Spleen (tissue), 11 donors: ENCODE measurements at regions not wholly inside any gene's neighbourhood (a gene's known extent, or its start where the extent isn't known, plus 50 kb on each side); places are given as distances from the start of the nearest gene placed in this dataset.

Source experiments
- DNase-seq: peaks from one replicate; pipeline ENCODE4 v3.0.0-alpha.2; 2020
- H3K27ac ChIP-seq, 8 donors: fragments of 200-600 bp; sonication (generic) in 7 of 8; 1 replicate in 4 of 8; 2 replicates in 4 of 8; pipeline versions ENCODE4 v1.5.0 to v1.8.0; 2016 to 2021; ENCODE audit warnings: inconsistent platforms in 4 of 8, mild to moderate bottlenecking in 4 of 8, moderate library complexity in 1 of 8
- H3K27me3 ChIP-seq, 7 donors: fragments of 200-600 bp; sonication (generic) in 6 of 7; replicated peaks in 1 of 7; 1 replicate in 4 of 7; 2 replicates in 3 of 7; pipeline versions ENCODE4 v1.5.0 to v1.8.0; 2016 to 2021; ENCODE audit warnings: inconsistent platforms in 3 of 7, mild to moderate bottlenecking in 1 of 7
- H3K36me3 ChIP-seq, 6 donors: fragments of 200-600 bp; sonication (generic) in 5 of 6; 1 replicate in 4 of 6; 2 replicates in 2 of 6; pipeline versions ENCODE4 v1.5.0 to v1.8.0; 2016 to 2021; ENCODE audit warnings: inconsistent platforms in 2 of 6
- H3K4me1 ChIP-seq, 6 donors: fragments of 200-600 bp; sonication (generic) in 5 of 6; 1 replicate in 3 of 6; 2 replicates in 3 of 6; pipeline versions ENCODE4 v1.5.0 to v1.8.0; 2016 to 2021; ENCODE audit warnings: inconsistent platforms in 3 of 6
- H3K4me3 ChIP-seq, 8 donors: fragments of 200-600 bp; sonication (generic) in 7 of 8; 1 replicate in 4 of 8; 2 replicates in 4 of 8; pipeline versions ENCODE4 v1.5.0 to v1.8.0; 2016 to 2021; ENCODE audit warnings: inconsistent platforms in 4 of 8, mild to moderate bottlenecking in 4 of 8, moderate library complexity in 2 of 8
- H3K9me3 ChIP-seq, 8 donors: fragments of 200-600 bp; sonication (generic) in 7 of 8; 1 replicate in 4 of 8; 2 replicates in 4 of 8; pipeline versions ENCODE4 v1.5.0 to v1.8.0; 2016 to 2021; ENCODE audit warnings: inconsistent platforms in 4 of 8
- CTCF ChIP-seq, 11 experiments: fragments of 200-600 bp in 7 of 11; fragments of 450-650 bp in 4 of 11; sonication (generic) in 4 of 11; IDR thresholded peaks in 8 of 11; conservative IDR thresholded peaks in 3 of 11; 1 replicate in 7 of 11; 2 replicates in 4 of 11; pipeline versions ENCODE4 v1.4.0 to v1.8.0; 2016 to 2021; ENCODE audit warnings: antibody characterized with exemption in 11 of 11, inconsistent platforms in 4 of 11, mild to moderate bottlenecking in 1 of 11
- POLR2A ChIP-seq, 3 donors: fragments of 450-650 bp; IDR thresholded peaks; one replicate each; pipeline ENCODE4 v1.5.1; 2017; ENCODE audit warnings: antibody characterized with exemption in 3 of 3, mild to moderate bottlenecking in 1 of 3
- POLR2AphosphoS5 ChIP-seq, 3 donors: sonication (generic); formaldehyde crosslinking; IDR thresholded peaks; one replicate each; pipeline ENCODE4 v1.5.1; 2017; ENCODE audit warnings: antibody characterized with exemption in 3 of 3
- WGBS, 5 donors: extraction: QIAGEN DNeasy Blood & Tissue Kit in 3 of 5; methylation state at CpG; one replicate each; pipeline versions ENCODE4 v1.1.5 to v1.1.7; 2013 to 2018; 5-methylcytosine and 5-hydroxymethylcytosine counted together
- intact Hi-C: fragments of 100-400 bp; cut with DNase I; formaldehyde crosslinking; loops from one replicate; pipeline ENCODE4 v1.15.0; 2023; ENCODE audit warnings: low total_unique reads
- donor health status: healthy with polysubstance abuse.
- donor health status: DM: no; HTN: no; CAD: no; lungs with moderate emphysema.
- donor health status: DM: no; HTN: no; CAD: no.
- donor health status: Bipolar disorder and iron deficiency.
- donor health status: healthy.
- donor health status: DM: no; HTN: no; CAD: no.
- donor health status: DM: yes; HTN: yes; CAD: no.

GRCh38 chr7:50940621-50941020 lies 157.9 kb upstream of the GRB10 start:
- peaks cover 0 to 6% (median 0%) of the 10 kb centered on the region in 8 donors for H3K9me3 ChIP-seq
- no peak for TF ChIP-seq POLR2AphosphoS5 (IDR thresholded peaks at IDR 0.05)
- TF ChIP-seq CTCF (IDR thresholded peaks at IDR 0.05 in 8 of 11, conservative IDR thresholded peaks at IDR 0.05 in 3 of 11), result no peak
- H3K27me3 ChIP-seq, result peaks cover 0 to 5% (median 0%) of the 10 kb centered on the region in 7 donors
- DNase-seq, result no peak
- no peak overlapping the region for H3K4me3 ChIP-seq
- 64 to 76% (median 71%) methylated on average over 6 of the region's 6 CpGs for WGBS, 5 donors
- no peaks in the 10 kb centered on the region for H3K36me3 ChIP-seq
- intact Hi-C loops, result no loop called here
- H3K27ac ChIP-seq, result no peak overlapping the region
- H3K4me1 ChIP-seq, result no peaks in the 10 kb centered on the region

GRCh38 chr7:50939021-50939420 lies 156.3 kb upstream of the GRB10 start:
- whole genome bisulfite sequencing, 5 donors, result 48 to 58% (median 53%) methylated on average over 4 of the region's 4 CpGs
- H3K4me1 ChIP-seq, result no peaks in the 10 kb centered on the region
- intact Hi-C loops, result no loop called here

GRCh38 chr7:50937727-50938126 lies 155.0 kb upstream of the GRB10 start:
- TF ChIP-seq POLR2AphosphoS5 (IDR thresholded peaks at IDR 0.05), result no peak
- TF ChIP-seq CTCF (IDR thresholded peaks at IDR 0.05 in 8 of 11, conservative IDR thresholded peaks at IDR 0.05 in 3 of 11), result no peak
- no peak for TF ChIP-seq POLR2A (IDR thresholded peaks at IDR 0.05)
- Histone ChIP-seq H3K4me1 (no peaks in the 10 kb centered on the region), H3K9me3 (peaks cover 0 to 9% (median 3%) of the 10 kb centered on the region in 8 donors), H3K4me3 (no peak overlapping the region), H3K27me3 (peaks cover 0 to 5% (median 0%) of the 10 kb centered on the region in 7 donors), H3K27ac (no peak overlapping the region), H3K36me3 (no peaks in the 10 kb centered on the region)
- no peak for DNase-seq
- intact Hi-C loops, result no loop called here
- 70 to 85% (median 75%) methylated on average over 2 of the region's 2 CpGs for WGBS, 5 donors

More at GRCh38 chr7:50939021-50939420, 156.3 kb upstream of the GRB10 start:
- Histone ChIP-seq H3K9me3 (peaks cover 0 to 6% (median 0%) of the 10 kb centered on the region in 8 donors), H3K27ac (no peak overlapping the region), H3K4me3 (no peak overlapping the region), H3K27me3 (peaks cover 0 to 5% (median 0%) of the 10 kb centered on the region in 7 donors), H3K36me3 (no peaks in the 10 kb centered on the region)
- no peak for TF ChIP-seq POLR2AphosphoS5 (IDR thresholded peaks at IDR 0.05)
- TF ChIP-seq CTCF (IDR thresholded peaks at IDR 0.05 in 8 of 11, conservative IDR thresholded peaks at IDR 0.05 in 3 of 11), result no peak
- no peak for TF ChIP-seq POLR2A (IDR thresholded peaks at IDR 0.05)
- DNase-seq, result no peak

- intact Hi-C loops, result no loop called here
- Histone ChIP-seq H3K4me3 (no peak overlapping the region), H3K27ac (no peak overlapping the region), H3K36me3 (no peaks in the 10 kb centered on the region), H3K4me1 (no peaks in the 10 kb centered on the region), H3K27me3 (no peaks in the 10 kb centered on the region), H3K9me3 (peaks cover 0 to 7% (median 0%) of the 10 kb centered on the region in 8 donors)
- WGBS, 5 donors, result 44 to 77% (median 67%) methylated on average over 1 of the region's 1 CpG
- no peak for TF ChIP-seq POLR2AphosphoS5 (IDR thresholded peaks at IDR 0.05)
- TF ChIP-seq CTCF (IDR thresholded peaks at IDR 0.05 in 8 of 11, conservative IDR thresholded peaks at IDR 0.05 in 3 of 11), result no peak
- TF ChIP-seq POLR2A (IDR thresholded peaks at IDR 0.05), result no peak
- DNase-seq, result no peak
These were observed 143.4 kb upstream of the GRB10 start for GRCh38 chr7:50926049-50926448.
